Activated naive CD4-positive, alpha-beta T cell treated with anti-CD3 and anti-CD28 coated beads for 36 hours (primary cell): ENCODE measurements at regions not wholly inside any gene's neighbourhood (a gene's known extent, or its start where the extent isn't known, plus 50 kb on each side); places are given as distances from the start of the nearest gene placed in this dataset.

Source experiments
- CTCF ChIA-PET: fragments of 350-600 bp; sonication (Branson Sonifier 250); formaldehyde crosslinking; loops from one replicate; lab custom pipeline; 2021; ENCODE audit warnings: antibody characterized with exemption; lab: Charles Lee
- DNase-seq: peaks from one replicate; pipeline ENCODE4 v3.0.0-alpha.2; 2020
- H3K27ac Mint-ChIP-seq: one replicate; pipeline ENCODE4 v1.8.0; 2021; ENCODE audit warnings: mild to moderate bottlenecking, mixed read lengths
- H3K27me3 Mint-ChIP-seq: one replicate; pipeline ENCODE4 v1.8.0; 2021; ENCODE audit warnings: low read depth, mixed read lengths
- H3K36me3 Mint-ChIP-seq: one replicate; pipeline ENCODE4 v1.8.0; 2021; ENCODE audit warnings: low read depth, mixed read lengths
- H3K4me1 Mint-ChIP-seq: one replicate; pipeline ENCODE4 v1.8.0; 2021; ENCODE audit warnings: low read depth, mixed read lengths
- H3K4me3 Mint-ChIP-seq: one replicate; pipeline ENCODE4 v1.8.0; 2021; ENCODE audit warnings: mild to moderate bottlenecking, moderate library complexity, mixed read lengths
- H3K9me3 Mint-ChIP-seq: one replicate; pipeline ENCODE4 v1.8.0; 2021; ENCODE audit warnings: mixed read lengths
- intact Hi-C: fragments of 100-400 bp; cut with micrococcal nuclease; formaldehyde crosslinking; loops from one replicate; pipeline ENCODE4 v1.15.1; 2023

DNA sequence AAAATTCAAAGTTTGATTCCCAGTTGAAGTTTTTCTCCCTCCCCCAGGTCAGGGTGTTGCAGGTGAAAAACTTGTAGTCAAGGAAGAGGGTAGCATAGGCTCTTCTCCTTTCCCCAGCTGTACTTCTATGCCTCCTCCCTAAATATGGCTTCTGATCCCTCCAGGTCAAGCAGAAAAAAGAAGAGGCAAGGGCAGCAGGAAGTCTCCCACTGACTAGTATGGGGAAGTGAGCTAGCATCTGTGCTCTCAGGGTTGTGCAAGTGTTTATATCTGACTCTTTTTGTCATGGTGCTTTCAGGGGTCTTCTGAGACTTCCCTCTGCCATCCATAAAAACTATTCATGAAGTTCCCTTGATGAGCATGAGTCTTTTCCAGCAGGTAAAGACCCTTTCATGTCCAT, 76.0 kb downstream of the ATPSCKMT start:
- H3K27me3 Mint-ChIP-seq, result no peaks in the 10 kb centered on the region
- intact Hi-C loops, result no loop called here
- no peak overlapping the region for H3K4me3 Mint-ChIP-seq
- peaks cover under 1% of the 10 kb centered on the region for H3K9me3 Mint-ChIP-seq
- CTCF ChIA-PET, result interaction anchor here (0.6 kb wide), 1 partner anchor 49 kb away, joined by 6 read pairs; no protein-coding TSS in a partner anchor
- peaks cover 2% of the 10 kb centered on the region for H3K36me3 Mint-ChIP-seq
- no peaks in the 10 kb centered on the region for H3K4me1 Mint-ChIP-seq
- no peak overlapping the region for H3K27ac Mint-ChIP-seq
- DNase-seq, result no peak

DNA sequence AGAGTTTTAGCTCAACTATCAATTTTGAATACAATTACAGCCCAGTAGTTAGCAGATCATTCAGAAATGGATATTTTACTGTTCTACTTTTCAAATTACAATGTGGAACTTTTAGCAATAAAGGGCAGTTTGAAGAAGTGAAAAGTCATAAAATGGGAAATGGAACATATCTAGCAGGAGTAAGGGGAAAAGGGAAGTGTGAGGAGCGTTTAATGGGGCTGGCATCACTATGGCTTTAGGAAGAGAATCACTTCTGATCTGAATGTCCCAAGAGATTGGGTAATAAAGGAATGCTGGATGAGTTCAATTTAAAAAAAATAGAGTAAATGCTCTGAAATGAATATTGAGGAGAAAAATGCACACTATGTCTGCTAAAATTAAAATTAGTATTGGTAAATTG, 77.4 kb downstream of the ATPSCKMT start:
- DNase-seq, result no peak
- no peak overlapping the region for H3K27ac Mint-ChIP-seq
- H3K4me1 Mint-ChIP-seq, result no peaks in the 10 kb centered on the region
- no peaks in the 10 kb centered on the region for H3K9me3 Mint-ChIP-seq
- CTCF ChIA-PET, result no interaction called here
- H3K4me3 Mint-ChIP-seq, result no peak overlapping the region
- H3K36me3 Mint-ChIP-seq, result peaks cover 2% of the 10 kb centered on the region
- intact Hi-C loops, result no loop called here
- no peaks in the 10 kb centered on the region for H3K27me3 Mint-ChIP-seq

DNA sequence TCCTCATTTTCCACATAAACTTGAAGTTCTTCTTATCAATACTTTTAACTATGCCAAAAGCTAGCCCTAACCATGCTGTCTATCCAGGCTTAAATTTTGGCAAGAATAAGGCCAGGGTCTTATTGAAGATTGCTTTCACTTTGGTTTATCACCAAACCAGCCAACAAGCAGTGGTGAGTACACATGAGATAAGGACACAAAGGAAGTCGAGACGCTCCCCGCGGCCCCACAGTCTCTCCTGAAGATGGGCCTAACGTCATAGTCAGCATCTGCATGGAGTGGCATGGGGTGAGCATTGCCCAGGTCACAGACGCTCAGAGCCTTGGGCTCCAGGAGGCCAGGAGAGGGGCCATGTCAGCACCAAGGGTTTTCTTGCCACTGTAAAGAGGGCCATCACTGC, 80.3 kb downstream of the ATPSCKMT start:
- H3K4me1 Mint-ChIP-seq, result no peaks in the 10 kb centered on the region
- CTCF ChIA-PET, result no interaction called here
- no peaks in the 10 kb centered on the region for H3K27me3 Mint-ChIP-seq
- DNase-seq, result no peak
- H3K27ac Mint-ChIP-seq, result no peak overlapping the region
- H3K9me3 Mint-ChIP-seq, result peaks cover 11% of the 10 kb centered on the region
- peaks cover 2% of the 10 kb centered on the region for H3K36me3 Mint-ChIP-seq
- H3K4me3 Mint-ChIP-seq, result no peak overlapping the region
- intact Hi-C loops, result no loop called here

DNA sequence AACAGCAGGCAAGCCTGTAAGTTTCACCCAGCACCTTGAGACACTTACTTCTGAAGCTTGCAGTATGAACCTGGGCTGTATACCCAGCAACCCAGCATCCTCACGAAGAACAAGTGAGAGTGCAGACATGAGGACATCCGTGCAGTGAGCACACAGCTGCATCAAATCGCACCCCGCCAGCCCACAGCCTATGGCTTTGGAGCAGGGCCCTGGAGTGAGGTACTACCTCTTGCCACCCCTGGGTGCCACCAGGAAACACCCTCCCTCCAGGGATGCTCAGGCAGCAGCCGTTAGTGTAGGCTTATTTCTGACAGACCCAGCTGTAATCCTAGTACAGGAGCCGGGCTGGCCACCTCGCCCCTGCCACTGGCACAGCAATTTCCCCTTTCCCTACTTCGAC, 81.4 kb downstream of the ATPSCKMT start:
- CTCF ChIA-PET, result no interaction called here
- intact Hi-C loops, result no loop called here

DNA sequence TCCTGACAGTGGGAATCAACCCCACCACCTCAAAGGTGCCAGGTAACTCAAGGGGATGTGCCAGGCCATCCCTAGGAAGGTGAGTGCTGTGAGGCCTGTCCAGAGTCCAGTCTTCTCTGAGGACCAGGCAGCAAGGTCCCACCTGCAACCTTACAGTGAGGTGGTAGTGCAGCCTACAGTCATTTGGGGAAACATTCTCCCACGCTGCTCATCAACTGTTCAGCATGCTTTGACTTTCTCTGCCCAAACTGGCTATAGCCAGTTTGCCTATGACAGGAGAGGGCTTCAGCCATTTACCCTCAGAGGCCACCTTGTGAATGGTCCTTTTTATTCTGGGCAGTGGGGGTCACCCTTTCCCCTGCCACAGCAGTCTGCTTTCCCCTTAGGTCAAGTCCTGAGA, 81.9 kb downstream of the ATPSCKMT start:
- CTCF ChIA-PET, result no interaction called here
- H3K4me1 Mint-ChIP-seq, result no peaks in the 10 kb centered on the region

More for the DNA sequence above, 81.4 kb downstream of the ATPSCKMT start:
- H3K27ac Mint-ChIP-seq, result no peak overlapping the region
- peaks cover 14% of the 10 kb centered on the region for H3K9me3 Mint-ChIP-seq
- H3K27me3 Mint-ChIP-seq, result no peaks in the 10 kb centered on the region
- H3K36me3 Mint-ChIP-seq, result peaks cover 2% of the 10 kb centered on the region
- no peaks in the 10 kb centered on the region for H3K4me1 Mint-ChIP-seq
- DNase-seq, result no peak
- H3K4me3 Mint-ChIP-seq, result no peak overlapping the region

DNA sequence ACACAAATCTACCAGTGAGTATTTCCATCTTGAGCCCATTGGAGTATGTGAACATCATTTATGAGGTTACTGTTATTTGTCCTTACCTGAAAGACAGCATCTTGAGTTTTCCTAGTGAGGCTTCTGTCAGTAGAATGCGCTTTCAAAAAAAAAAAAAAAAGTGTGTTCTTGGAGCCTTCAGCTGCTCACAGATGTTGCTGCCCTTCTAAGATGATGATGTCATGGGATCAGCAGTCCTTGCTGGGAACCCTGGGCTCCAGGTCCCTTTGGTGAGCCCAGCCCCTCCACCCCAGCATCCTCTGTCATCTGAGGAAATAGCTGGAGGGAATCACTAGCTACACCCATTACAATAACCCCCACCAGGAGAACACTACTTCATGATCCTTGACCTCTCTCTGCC, 83.3 kb downstream of the ATPSCKMT start:
- Mint-ChIP-seq H3K4me3 (no peak overlapping the region), H3K27me3 (peaks cover 6% of the 10 kb centered on the region), H3K4me1 (no peaks in the 10 kb centered on the region), H3K36me3 (no peaks in the 10 kb centered on the region), H3K27ac (no peak overlapping the region), H3K9me3 (peaks cover 14% of the 10 kb centered on the region)
- CTCF ChIA-PET, result no interaction called here
- intact Hi-C loops, result no loop called here
- DNase-seq, result no peak

More for the DNA sequence above, 81.9 kb downstream of the ATPSCKMT start:
- Mint-ChIP-seq H3K27ac (no peak overlapping the region), H3K36me3 (peaks cover 2% of the 10 kb centered on the region), H3K9me3 (peaks cover 14% of the 10 kb centered on the region), H3K4me3 (no peak overlapping the region), H3K27me3 (no peaks in the 10 kb centered on the region)
- no peak for DNase-seq
- intact Hi-C loops, result no loop called here

DNA sequence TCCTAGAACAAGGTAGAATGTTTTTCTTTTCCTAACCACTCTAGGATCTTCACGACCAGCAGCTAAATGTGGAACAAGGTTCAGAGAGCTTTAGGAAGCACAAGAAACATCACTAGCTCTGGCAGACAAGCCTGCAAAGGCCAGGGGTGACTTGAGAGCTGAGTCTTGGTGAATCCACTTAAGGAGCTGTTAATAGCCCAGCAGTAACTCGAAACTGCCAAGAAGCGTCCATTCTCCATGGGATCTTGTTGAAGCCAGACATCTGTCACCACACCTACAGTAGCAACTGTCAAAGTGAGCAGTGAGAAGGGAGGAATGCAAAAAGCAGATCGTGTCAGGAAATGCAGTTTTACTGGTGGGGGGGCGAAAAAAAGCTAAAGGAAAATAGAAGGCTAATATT, 87.2 kb downstream of the ATPSCKMT start:
- CTCF ChIA-PET, result interaction anchor here (1.4 kb wide), 1 partner anchor 16 kb away, joined by 4 read pairs; no protein-coding TSS in a partner anchor
- Mint-ChIP-seq H3K4me3 (no peak overlapping the region), H3K27ac (no peak overlapping the region), H3K4me1 (no peaks in the 10 kb centered on the region), H3K9me3 (peaks cover 14% of the 10 kb centered on the region), H3K36me3 (no peaks in the 10 kb centered on the region), H3K27me3 (peaks cover 6% of the 10 kb centered on the region)
- DNase-seq, result no peak
- intact Hi-C loops, result no loop called here

DNA sequence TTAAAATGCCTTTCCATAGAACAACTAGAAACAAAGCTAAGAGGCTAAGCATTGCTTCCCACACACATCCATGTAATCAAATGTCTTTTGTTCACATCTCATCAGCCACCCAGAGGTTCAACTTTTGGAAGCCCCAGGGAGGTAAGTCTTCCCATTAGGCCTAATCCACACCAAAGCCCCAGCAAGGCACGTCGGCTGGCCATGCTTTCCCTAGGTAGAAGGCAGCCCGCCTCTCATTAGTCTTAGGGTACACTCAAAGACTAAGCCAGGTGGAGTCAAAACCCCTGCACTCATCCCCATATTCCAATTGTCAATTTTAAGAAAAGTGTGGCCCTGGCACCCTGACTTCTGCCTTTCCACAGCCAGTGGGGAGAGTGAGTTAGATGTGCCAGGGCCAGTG, 87.9 kb downstream of the ATPSCKMT start:
- no peak overlapping the region for H3K27ac Mint-ChIP-seq
- no peak for DNase-seq
- H3K4me3 Mint-ChIP-seq, result no peak overlapping the region
- H3K4me1 Mint-ChIP-seq, result no peaks in the 10 kb centered on the region
- CTCF ChIA-PET, result interaction anchor here (1.4 kb wide), 1 partner anchor 15 kb away, joined by 4 read pairs; no protein-coding TSS in a partner anchor
- peaks cover 6% of the 10 kb centered on the region for H3K27me3 Mint-ChIP-seq
- no peaks in the 10 kb centered on the region for H3K36me3 Mint-ChIP-seq
- intact Hi-C loops, result no loop called here
- peaks cover 14% of the 10 kb centered on the region for H3K9me3 Mint-ChIP-seq

DNA sequence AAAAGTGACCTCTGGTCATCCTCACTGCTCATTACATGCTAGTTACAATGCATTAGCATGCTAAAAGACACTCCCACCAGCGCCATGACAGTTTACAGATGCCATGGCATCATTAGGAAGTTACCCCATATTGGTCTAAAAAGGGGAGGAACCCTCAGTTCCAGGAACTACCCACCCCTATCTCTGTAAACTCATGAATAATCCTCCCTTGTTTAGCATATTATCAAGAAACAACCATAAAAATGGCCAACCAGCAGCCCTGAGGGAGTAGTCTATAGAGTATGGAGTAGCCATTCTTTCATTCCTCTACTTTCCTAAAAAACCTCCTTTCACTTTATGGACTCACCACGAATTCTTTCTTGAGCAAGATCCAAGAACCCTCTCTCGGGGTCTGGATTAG, 89.4 kb downstream of the ATPSCKMT start:
- intact Hi-C loops, result no loop called here
- CTCF ChIA-PET, result no interaction called here
- Mint-ChIP-seq H3K27ac (no peak overlapping the region), H3K4me3 (no peak overlapping the region), H3K36me3 (no peaks in the 10 kb centered on the region), H3K27me3 (peaks cover 6% of the 10 kb centered on the region), H3K4me1 (no peaks in the 10 kb centered on the region), H3K9me3 (peaks cover 8% of the 10 kb centered on the region)
- DNase-seq, result no peak

DNA sequence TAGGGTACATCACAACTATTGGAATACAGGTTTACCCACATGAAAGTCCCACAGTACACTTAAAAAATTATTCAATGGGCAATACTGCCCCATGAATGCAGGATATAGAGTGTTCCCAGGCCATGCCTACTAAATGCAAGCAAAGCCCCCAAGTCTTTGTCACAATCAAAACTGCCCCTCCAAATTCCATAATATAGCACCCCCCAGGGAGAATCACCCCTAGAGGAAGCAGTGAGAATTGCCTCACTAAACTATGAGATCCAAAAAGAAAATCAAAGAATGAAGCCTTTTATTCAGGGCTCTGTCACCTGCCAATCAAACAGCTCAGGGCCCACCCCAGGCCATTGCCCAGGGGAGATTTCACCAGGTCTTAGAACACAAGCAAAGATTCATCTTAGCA, 90.8 kb downstream of the ATPSCKMT start:
- Mint-ChIP-seq H3K27me3 (peaks cover 6% of the 10 kb centered on the region), H3K4me1 (no peaks in the 10 kb centered on the region), H3K4me3 (no peak overlapping the region), H3K9me3 (no peaks in the 10 kb centered on the region), H3K36me3 (no peaks in the 10 kb centered on the region), H3K27ac (no peak overlapping the region)
- intact Hi-C loops, result no loop called here
- CTCF ChIA-PET, result no interaction called here
- no peak for DNase-seq

DNA sequence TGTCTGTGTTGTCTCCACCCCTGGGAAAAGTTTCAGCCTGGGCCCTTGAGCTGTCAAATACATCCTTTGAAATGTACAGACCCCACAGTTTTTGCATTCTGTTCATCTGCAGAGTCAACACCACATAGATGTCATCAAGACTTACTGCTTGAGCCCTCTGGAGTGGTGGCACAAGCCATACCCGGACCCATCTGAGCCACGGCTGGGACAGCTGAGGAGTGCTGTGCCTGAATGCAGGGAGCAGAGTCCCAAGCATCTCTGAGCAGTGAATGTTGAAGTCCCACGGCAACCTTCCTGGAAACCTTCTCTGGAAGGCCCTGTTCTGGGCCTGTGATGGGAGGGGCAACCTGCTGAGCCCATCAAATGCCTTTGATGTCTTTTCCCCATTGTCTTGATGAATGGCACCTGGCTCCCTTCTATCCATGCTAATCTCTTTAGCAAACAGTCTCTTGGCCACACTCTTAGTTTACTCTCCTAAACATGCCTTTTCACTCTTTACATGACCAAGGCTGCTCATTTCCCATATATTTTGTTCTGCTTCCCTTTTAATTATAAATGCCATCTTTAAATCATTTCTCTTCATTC, 92.5 kb downstream of the ATPSCKMT start:
- Mint-ChIP-seq H3K4me3 (no peak overlapping the region), H3K4me1 (no peaks in the 10 kb centered on the region), H3K9me3 (no peaks in the 10 kb centered on the region), H3K36me3 (no peaks in the 10 kb centered on the region), H3K27ac (no peak overlapping the region), H3K27me3 (peaks cover 4% of the 10 kb centered on the region)
- no peak for DNase-seq
- intact Hi-C loops, result no loop called here
- CTCF ChIA-PET, result no interaction called here

DNA sequence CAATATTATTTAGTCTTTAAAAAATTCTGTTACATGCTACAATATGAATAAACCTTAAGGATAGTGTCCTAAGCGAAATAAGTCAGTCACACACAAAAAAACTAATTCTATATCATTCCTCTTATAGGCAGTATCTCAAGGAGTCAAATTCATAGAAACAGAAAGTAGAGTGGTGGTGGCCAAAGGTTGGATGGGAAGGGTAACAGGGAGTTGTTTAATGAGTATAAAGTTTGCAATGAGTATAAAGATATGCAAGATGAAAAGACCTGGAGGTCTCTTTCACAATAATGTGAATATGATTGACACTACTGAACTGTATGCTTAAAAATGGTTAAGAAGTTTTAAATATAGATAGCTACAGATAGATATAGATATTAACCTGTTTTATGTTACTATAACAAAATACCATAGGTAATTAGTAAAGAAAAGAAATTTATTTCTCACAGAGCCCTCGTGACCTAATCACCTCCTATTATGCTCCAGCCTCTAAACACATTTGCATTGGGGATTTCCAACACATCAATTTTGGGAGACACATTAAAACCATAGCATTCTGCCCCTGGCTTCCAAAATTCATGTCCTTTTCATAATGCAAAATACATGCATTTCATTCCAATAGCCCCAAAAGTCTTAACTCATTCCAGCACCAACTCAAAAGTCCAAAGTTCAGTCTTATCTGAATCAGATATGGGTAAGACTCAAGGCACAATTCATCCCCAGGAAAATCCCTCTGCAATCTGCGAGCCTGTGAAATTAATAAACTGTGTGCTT, 93.6 kb downstream of the ATPSCKMT start:
- H3K27ac Mint-ChIP-seq, result no peak overlapping the region
- H3K27me3 Mint-ChIP-seq, result no peaks in the 10 kb centered on the region
- intact Hi-C loops, result no loop called here
- no peaks in the 10 kb centered on the region for H3K9me3 Mint-ChIP-seq
- no peaks in the 10 kb centered on the region for H3K4me1 Mint-ChIP-seq
- H3K4me3 Mint-ChIP-seq, result no peak overlapping the region
- no peak for DNase-seq
- H3K36me3 Mint-ChIP-seq, result no peaks in the 10 kb centered on the region
- CTCF ChIA-PET, result no interaction called here
